NCI-H524 treated with DMSO at 0.1 percent for 48 hours (cell line): ENCODE measurements at regions not wholly inside any gene's neighbourhood (a gene's known extent, or its start where the extent isn't known, plus 50 kb on each side); places are given as distances from the start of the nearest gene placed in this dataset.

Experiments
- DNase-seq: peaks from one replicate; lab custom pipeline; 2025; lab: John Stamatoyannopoulos, UW

DNA sequence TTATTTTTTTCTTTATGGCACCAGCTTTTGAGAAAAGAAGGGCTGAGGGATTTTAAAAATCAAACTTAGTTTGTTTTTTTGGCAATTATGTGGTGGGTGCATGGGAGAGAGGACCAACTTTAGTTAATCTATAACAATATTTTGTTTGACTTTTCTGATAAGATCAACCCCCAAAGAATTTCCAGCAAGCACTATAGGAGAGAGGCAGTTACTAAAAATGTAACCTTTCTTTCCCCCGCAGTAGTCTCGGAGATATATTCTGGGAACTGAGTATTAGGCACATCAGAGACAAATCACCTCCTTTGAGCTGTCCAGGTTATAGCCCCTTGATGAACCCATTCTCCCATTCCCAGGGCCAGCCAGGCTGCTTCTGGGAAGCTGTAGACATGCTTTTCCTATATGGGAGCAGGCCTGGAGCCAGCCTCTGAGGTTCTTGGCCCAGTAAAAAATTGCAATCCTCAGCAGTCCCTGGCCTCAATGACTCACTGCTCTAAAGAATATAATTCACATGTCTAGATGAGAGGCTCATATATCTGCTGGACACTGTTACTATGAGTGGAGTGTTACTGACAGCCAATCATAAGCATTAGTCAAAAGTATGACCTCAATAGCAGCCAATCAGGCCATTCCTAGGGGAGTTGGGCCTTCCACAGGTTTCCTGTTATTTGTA, 138.3 kb upstream of the AGBL1 start:
- no peak for DNase-seq

DNA sequence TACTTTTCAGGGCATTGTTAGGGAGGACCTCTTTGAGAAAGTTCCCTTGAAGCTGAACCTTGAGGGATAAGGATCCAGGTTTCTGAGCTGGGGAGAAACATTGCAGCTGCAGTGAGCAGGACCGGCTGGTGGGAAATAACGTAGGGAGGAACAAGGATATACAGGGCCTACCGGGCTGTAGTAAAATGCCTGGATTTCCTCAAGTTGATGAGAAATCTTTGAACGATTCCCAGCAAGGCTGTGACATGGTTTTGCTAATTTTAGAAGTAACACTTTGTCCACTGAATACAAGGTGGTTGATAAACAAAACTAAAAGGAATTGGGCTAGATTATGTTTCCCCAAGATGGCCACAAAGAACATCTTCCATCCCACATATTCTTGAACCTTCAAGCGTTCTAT, 137.0 kb upstream of the AGBL1 start:
- DNase-seq, result no peak

- no peak for DNase-seq
Measured at GRCh38 chr15:85943151-85943550, 136.5 kb upstream of the AGBL1 start.

- peak; percentile 28 for DNase-seq
Measured at GRCh38 chr15:85943791-85944190, 135.9 kb upstream of the AGBL1 start.

DNA sequence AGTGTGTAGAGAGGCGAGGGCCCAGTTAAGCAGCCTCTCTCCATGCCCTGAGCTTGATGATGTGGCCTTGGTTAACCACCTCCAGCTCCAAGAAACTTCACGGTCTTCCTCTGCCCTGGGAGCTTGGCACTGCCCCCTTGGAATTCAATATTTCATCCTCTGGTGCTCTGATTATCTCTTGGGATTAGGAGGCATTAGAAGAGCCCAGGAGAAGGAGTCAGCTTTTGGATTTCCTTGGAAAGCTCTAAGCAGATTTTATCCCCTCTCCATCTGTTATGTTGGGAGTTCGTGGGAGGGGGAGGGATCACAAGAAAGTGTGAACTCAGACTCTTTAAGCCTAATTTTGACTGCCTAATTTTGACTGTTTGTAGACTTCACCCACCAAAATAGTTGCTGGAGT, 132.7 kb upstream of the AGBL1 start:
- peak; percentile 97 for DNase-seq

DNA sequence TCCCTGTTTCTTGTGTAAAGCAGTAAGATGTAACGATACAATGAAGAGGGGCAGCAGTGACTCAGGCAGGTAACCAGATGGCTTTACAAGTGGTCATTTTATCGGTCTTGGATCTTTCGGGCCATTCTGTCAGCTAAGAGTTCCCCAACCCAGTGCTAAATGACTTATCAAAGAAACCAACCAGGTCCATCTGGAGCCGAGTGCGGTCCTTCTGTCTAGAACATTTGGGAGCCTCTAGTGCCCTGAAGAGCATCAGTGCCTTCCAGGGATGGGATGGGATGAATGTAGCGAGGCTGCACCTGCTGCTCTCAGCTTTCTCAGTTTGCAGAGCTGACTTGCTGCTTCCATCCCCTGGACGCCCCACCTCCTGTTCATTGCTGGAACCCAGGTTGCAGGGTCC, 131.7 kb upstream of the AGBL1 start:
- peak; percentile 95 for DNase-seq

DNA sequence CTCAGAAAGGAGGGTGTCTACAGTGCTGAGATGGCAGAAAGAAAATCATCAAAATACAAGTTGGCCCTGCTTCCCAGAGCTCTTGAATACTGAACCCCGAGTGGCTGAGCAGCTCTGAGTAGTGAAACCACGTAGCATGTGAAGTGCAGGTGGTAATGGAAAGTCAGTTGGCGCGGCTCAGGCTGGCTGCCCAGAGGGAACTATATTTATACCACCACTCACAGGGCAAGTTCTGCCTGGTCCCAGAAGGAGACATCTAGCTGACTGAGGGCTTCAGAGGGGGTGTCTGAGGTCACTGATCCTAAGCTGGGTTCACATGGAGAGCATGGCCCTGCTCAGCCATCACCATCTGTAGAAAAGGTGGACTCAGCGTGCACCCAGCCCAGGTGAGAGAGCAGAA, 129.6 kb upstream of the AGBL1 start:
- DNase-seq, result no peak

GRCh38 chr15:85954586-85954985, 125.1 kb upstream of the AGBL1 start:
- no peak for DNase-seq

- DNase-seq, result no peak
Measured at GRCh38 chr15:85955501-85956391, 123.9 kb upstream of the AGBL1 start.

GRCh38 chr15:85956532-85957275, 123.0 kb upstream of the AGBL1 start:
- DNase-seq, result no peak

DNA sequence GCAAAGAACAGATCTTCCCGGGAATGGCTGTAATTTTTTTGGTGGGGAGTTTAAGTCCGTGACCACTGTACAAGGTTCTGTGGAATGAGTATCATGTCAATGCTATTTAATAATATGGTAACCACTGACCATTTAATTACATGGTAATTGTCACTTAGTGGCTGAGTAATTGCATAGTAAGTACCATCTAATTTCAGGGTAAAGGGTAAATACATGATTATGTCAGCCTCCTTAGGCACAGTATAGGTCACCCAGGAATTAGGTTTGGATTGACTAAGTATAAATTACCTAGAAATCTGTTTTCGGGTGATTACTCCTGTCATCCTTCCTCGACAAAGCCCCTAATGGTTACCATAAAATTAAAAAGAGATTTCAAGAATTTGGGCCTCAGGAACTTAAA, 120.1 kb upstream of the AGBL1 start:
- no peak for DNase-seq

DNA sequence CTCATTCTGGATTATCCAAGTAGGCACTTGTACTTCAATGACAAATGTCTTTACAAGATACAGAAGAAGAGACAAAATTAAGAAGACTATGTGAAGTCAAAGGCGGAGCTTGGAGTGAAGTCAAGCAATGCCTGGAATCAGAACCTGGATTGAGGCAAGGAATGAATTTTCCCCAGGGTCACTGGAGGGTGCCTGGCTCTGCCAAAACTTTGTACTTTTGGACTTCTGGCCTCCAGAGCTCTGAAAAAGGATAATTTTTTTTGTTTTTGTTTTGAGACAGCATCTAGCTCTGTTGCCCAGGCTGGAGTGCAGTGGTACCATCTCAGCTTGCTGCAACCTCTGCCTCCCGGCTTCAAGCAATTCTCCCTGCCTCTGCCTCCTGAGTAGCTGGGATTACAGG, 119.3 kb upstream of the AGBL1 start:
- no peak for DNase-seq

DNA sequence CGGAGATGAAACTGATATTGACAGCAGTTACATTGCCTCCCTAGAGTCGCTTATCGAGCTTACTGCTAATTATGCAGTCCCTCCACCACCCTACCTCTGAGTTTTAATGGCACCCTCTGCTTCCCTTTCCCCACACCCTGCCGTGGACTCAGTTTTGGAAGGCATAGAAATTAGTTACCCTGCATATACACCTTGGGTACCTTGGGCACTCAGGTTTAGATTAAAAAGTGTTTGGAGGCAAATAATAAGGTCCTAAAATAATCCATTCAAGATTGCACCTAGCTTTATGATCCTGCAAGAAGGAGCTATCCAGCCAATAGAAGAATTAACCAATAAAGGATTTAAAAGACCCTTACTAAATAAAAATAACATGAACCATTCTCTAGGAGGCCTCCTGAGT, 117.8 kb upstream of the AGBL1 start:
- DNase-seq, result no peak

- DNase-seq, result no peak
Measured at GRCh38 chr15:85963262-85963760, 116.4 kb upstream of the AGBL1 start.

DNA sequence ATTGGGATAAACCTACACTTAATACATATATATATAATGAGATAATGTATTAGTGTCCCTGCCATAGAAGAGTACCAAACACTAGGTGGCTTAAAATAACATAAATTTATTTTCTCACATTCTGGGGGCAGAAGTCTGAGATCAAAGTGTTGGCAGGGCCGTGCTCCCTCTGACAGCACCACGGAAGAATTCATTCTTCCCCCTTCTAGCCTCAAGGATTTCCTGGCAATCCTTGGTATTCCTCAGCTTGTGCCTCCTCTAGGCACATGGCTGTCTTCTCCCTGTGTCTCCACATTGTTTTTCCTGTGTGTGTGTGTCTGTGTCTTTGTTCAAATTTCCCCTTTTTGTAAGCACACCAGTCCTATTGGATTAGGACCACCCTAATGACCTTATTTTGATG, 115.2 kb upstream of the AGBL1 start:
- DNase-seq, result no peak

- DNase-seq, result no peak
Measured at GRCh38 chr15:85967553-85967952, 112.1 kb upstream of the AGBL1 start.

- no peak for DNase-seq
Measured at GRCh38 chr15:85972805-85973540, 106.7 kb upstream of the AGBL1 start.

- peak; percentile 35 for DNase-seq
Measured at GRCh38 chr15:85973584-85974347, 105.9 kb upstream of the AGBL1 start.

- no peak for DNase-seq
Measured at GRCh38 chr15:85974348-85974705, 105.3 kb upstream of the AGBL1 start.

DNA sequence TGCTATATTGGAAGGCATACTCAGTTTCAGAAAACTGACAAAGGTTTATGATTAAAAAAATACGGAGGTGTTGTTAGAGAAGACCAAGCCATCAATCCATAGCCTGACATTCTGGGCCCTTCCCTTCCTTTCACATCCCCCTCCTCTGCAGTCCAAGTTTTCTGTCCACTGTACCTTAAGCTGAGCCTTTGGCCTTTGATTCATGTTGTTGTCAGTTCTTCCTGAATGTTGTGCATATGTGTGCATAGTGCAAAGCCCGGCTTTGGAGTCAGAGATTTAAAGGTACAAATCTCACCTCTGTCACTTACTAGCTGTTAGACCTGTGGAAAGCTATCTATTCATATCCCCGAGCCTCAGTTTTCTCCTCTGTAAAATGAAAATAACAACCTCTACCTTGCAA, 104.9 kb upstream of the AGBL1 start:
- no peak for DNase-seq

GRCh38 chr15:85976102-85976501, 103.6 kb upstream of the AGBL1 start:
- DNase-seq, result no peak
